HepG2 (cell line): ENCODE measurements at regions not wholly inside any gene's neighbourhood (a gene's known extent, or its start where the extent isn't known, plus 50 kb on each side); places are given as distances from the start of the nearest gene placed in this dataset.

Source experiments
- ATAC-seq: fragments of 200-7000 bp; cut with Tn5 transposase; 3 replicates; pipeline ENCODE4 v1.9.1; 2020; ENCODE audit warnings: mild to moderate bottlenecking, moderate library complexity
- BruUV-seq: library from RNA; stranded (reverse); fragments of 400-500 nt; replicated peaks from 2 replicates; lab custom pipeline; 2021; lab: Mats Ljungman, UMichigan
- CTCF ChIA-PET: fragments of 300-600 bp; formaldehyde crosslinking; extraction: SDS; loops from one replicate; lab custom pipeline; 2021; ENCODE audit warnings: low total read pairs, inconsistent platforms, low intra/inter-chr PET ratio; lab: Yijun Ruan, JAX
- POLR2A ChIA-PET: fragments of 350-600 bp; sonication (Branson Sonifier 250); formaldehyde crosslinking; loops from one replicate; lab custom pipeline; 2020; ENCODE audit warnings: antibody characterized with exemption, inconsistent platforms; lab: Yijun Ruan, JAX
- DNase-seq: peaks from one replicate; pipeline ENCODE4 v3.0.0-alpha.2; 2015; ENCODE audit warnings: low spot score
- FAIRE-seq: peaks from 3 replicates; lab custom pipeline; 2011; peaks lifted over from hg19 to GRCh38; lab: Jason Lieb, UNC
- H2AFZ ChIP-seq: one replicate; pipeline ENCODE4 v1.6.1; 2011; ENCODE audit warnings: low read length, inconsistent platforms
- H3K27ac ChIP-seq: fragments of 300-600 bp; 3 replicates; pipeline ENCODE4 v1.8.0; 2011; ENCODE audit warnings: mixed run types, mild to moderate bottlenecking, mixed read lengths, low read length, inconsistent platforms; ENCODE audit not compliant: insufficient read depth; ENCODE audit errors: extremely low read length
- H3K27me3 ChIP-seq, 2 experiments: fragments of 200-600 bp in 1 of 2; 2 replicates in 1 of 2; 3 replicates in 1 of 2; pipeline versions ENCODE4 v1.6.0 to v1.8.0; 2011; ENCODE audit warnings: low read length in 2 of 2, mild to moderate bottlenecking in 2 of 2, moderate library complexity in 2 of 2, inconsistent platforms in 1 of 2; ENCODE audit not compliant: insufficient read depth in 2 of 2, control insufficient read depth in 1 of 2
- H3K36me3 ChIP-seq, 2 experiments: fragments of 200-600 bp in 1 of 2; replicated peaks in 1 of 2; 2 replicates in 1 of 2; 3 replicates in 1 of 2; pipeline versions ENCODE4 v1.5.1 to v1.8.0; 2011; ENCODE audit warnings: low read length in 2 of 2, inconsistent platforms in 1 of 2; ENCODE audit not compliant: insufficient read depth in 2 of 2, control insufficient read depth in 1 of 2
- H3K4me1 ChIP-seq: 2 replicates; pipeline ENCODE4 v1.5.1; 2012; ENCODE audit warnings: low read length, inconsistent platforms; ENCODE audit not compliant: insufficient read depth
- H3K4me2 ChIP-seq: 2 replicates; pipeline ENCODE4 v1.6.0; 2011; ENCODE audit warnings: low read depth, low read length, inconsistent platforms
- H3K4me3 ChIP-seq, 3 experiments: fragments of 200-600 bp in 1 of 3; sonication (generic), shearing (Covaris generic) in 1 of 3; replicated peaks in 1 of 3; 2 replicates each; pipeline ENCODE4 v1.5.1; 2011 to 2016; ENCODE audit warnings: low read length in 3 of 3, inconsistent platforms in 2 of 3, low read depth in 2 of 3, mild to moderate bottlenecking in 2 of 3, control low read depth in 1 of 3, mixed read lengths in 1 of 3; ENCODE audit not compliant: insufficient read depth in 1 of 3
- H3K79me2 ChIP-seq: one replicate; pipeline ENCODE4 v1.6.1; 2011; ENCODE audit warnings: low read length, inconsistent platforms; ENCODE audit not compliant: insufficient read depth
- H3K9ac ChIP-seq: 2 replicates; pipeline ENCODE4 v1.6.0; 2011; ENCODE audit warnings: mild to moderate bottlenecking, low read depth, low read length, inconsistent platforms; ENCODE audit not compliant: insufficient read depth
- H3K9me3 ChIP-seq: 2 replicates; pipeline ENCODE4 v1.5.1; 2012; ENCODE audit warnings: mild to moderate bottlenecking, low read length
- H4K20me1 ChIP-seq: 2 replicates; pipeline ENCODE4 v1.6.0; 2011; ENCODE audit warnings: inconsistent platforms, mild to moderate bottlenecking, low read length, moderate library complexity; ENCODE audit not compliant: insufficient read depth
- ARHGAP35 ChIP-seq: sonication (generic); formaldehyde crosslinking; IDR thresholded peaks from 2 replicates; pipeline ENCODE4 v1.9.0; 2022; ENCODE audit warnings: mild to moderate bottlenecking, inconsistent platforms, moderate library complexity, missing genetic modification reagents, borderline replicate concordance
- EHMT2 ChIP-seq: fragments of 200-600 bp; sonication (generic); IDR thresholded peaks from 2 replicates; pipeline ENCODE4 v1.7.0; 2017; ENCODE audit warnings: antibody characterized with exemption, low read depth, low read length, borderline replicate concordance
- FOXP1 ChIP-seq, 2 experiments: fragments of 450-650 bp in 1 of 2; IDR thresholded peaks; 2 replicates each; pipeline ENCODE4 v1.6.1; 2017 to 2018; ENCODE audit warnings: antibody characterized with exemption in 1 of 2
- MAFK ChIP-seq, 2 experiments: IDR thresholded peaks in 1 of 2; conservative IDR thresholded peaks in 1 of 2; 2 replicates each; pipeline ENCODE4 v1.6.1; 2011; ENCODE audit warnings: improper control_type of control experiment in 2 of 2, low read length in 2 of 2
- PAWR ChIP-seq: sonication (generic); formaldehyde crosslinking; IDR thresholded peaks from 2 replicates; pipeline ENCODE4 v1.4.0; 2020; ENCODE audit warnings: missing genetic modification reagents, mild to moderate bottlenecking, borderline replicate concordance
- ZNF670 ChIP-seq: sonication (generic); formaldehyde crosslinking; IDR thresholded peaks from 2 replicates; pipeline ENCODE4 v1.8.0; 2022; ENCODE audit warnings: mild to moderate bottlenecking, missing genetic modification reagents, borderline replicate concordance
- ZNF7 ChIP-seq: IDR thresholded peaks from 2 replicates; pipeline ENCODE4 v1.6.1; 2016; ENCODE audit warnings: missing biosample characterization, missing genetic modification reagents
- in situ Hi-C: cut with HindIII; loops from 2 replicates; pipeline ENCODE4 v1.10.0; 2017; ENCODE audit warnings: low pct_unique_long_range_greater_than_20kb; ENCODE audit not compliant: extremely low pct_ligation_motif_present
- intact Hi-C: fragments of 100-400 bp; cut with micrococcal nuclease; formaldehyde crosslinking; loops from one replicate; pipeline ENCODE4 v1.10.0; 2022; ENCODE audit not compliant: unreplicated experiment
- TF ChIP-seq, protein P1 (sequence below): sonication (generic); formaldehyde crosslinking; IDR thresholded peaks from 2 replicates; pipeline ENCODE4 v1.9.0; 2021; ENCODE audit warnings: missing genetic modification reagents, mild to moderate bottlenecking, borderline replicate concordance
- TF ChIP-seq, protein P2 (sequence below): sonication (generic); formaldehyde crosslinking; IDR thresholded peaks from 2 replicates; pipeline ENCODE4 v1.8.1; 2023; ENCODE audit warnings: missing genetic modification reagents, inconsistent platforms, borderline replicate concordance
- TF ChIP-seq, protein P3 (sequence below): IDR thresholded peaks from 2 replicates; pipeline ENCODE4 v1.6.1; 2018; ENCODE audit warnings: missing genetic modification reagents

DNA sequence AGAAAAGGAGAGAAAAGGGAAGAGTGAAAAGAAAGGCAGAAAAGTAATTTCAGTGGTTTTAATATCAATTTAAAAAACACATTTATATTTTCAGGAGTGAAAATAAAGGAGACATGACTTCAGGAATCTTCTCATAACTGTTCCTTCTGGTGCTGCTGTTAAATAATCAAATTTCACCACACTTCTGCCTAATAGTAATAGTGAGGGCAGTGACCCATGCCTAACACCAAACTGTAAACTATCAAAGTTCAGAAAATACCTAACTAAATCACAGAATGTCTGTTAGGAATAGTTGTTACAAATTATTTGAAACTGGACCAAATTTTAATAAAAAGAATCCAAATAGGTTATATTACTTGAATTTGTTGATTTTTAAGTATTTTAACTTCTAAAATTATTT is 169.4 kb downstream of the RPL10L start:
- Histone ChIP-seq H3K9ac (no peak overlapping the region), H3K9me3 (peaks cover 6% of the 10 kb centered on the region), H3K27me3 (no peaks in the 10 kb centered on the region; a peak in 1 of 5 replicates), H3K4me1 (no peaks in the 10 kb centered on the region)
- ATAC-seq (no peak), FAIRE-seq (no peak)
- in situ Hi-C loops = no loop called here
- no TSS peak for BruUV-seq
- TF ChIP-seq ZNF7 (CRISPR knock-in tag) (no peak), EHMT2 (no peak), ZNF670 (CRISPR knock-in tag) (no peak), FOXP1 (IDR thresholded peaks at IDR 0.05) (no peak), FOXP1 (CRISPR knock-in tag; IDR thresholded peaks at IDR 0.05) (no peak), PAWR (no peak), MAFK (conservative IDR thresholded peaks at IDR 0.05 in 1 of 2, IDR thresholded peaks at IDR 0.05 in 1 of 2; ENCODE audit: low read length in 2 of 2) (no peak), ARHGAP35 (CRISPR knock-in tag) (no peak)
- TF ChIP-seq, protein P1, sequence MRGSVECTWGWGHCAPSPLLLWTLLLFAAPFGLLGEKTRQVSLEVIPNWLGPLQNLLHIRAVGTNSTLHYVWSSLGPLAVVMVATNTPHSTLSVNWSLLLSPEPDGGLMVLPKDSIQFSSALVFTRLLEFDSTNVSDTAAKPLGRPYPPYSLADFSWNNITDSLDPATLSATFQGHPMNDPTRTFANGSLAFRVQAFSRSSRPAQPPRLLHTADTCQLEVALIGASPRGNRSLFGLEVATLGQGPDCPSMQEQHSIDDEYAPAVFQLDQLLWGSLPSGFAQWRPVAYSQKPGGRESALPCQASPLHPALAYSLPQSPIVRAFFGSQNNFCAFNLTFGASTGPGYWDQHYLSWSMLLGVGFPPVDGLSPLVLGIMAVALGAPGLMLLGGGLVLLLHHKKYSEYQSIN (CRISPR knock-in tag) = no peak
- TF ChIP-seq, protein P2, sequence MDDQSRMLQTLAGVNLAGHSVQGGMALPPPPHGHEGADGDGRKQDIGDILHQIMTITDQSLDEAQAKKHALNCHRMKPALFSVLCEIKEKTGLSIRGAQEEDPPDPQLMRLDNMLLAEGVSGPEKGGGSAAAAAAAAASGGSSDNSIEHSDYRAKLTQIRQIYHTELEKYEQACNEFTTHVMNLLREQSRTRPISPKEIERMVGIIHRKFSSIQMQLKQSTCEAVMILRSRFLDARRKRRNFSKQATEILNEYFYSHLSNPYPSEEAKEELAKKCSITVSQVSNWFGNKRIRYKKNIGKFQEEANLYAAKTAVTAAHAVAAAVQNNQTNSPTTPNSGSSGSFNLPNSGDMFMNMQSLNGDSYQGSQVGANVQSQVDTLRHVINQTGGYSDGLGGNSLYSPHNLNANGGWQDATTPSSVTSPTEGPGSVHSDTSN (CRISPR knock-in tag) = no peak
- TF ChIP-seq, protein P3, sequence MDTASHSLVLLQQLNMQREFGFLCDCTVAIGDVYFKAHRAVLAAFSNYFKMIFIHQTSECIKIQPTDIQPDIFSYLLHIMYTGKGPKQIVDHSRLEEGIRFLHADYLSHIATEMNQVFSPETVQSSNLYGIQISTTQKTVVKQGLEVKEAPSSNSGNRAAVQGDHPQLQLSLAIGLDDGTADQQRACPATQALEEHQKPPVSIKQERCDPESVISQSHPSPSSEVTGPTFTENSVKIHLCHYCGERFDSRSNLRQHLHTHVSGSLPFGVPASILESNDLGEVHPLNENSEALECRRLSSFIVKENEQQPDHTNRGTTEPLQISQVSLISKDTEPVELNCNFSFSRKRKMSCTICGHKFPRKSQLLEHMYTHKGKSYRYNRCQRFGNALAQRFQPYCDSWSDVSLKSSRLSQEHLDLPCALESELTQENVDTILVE (CRISPR knock-in tag) = no peak
- TF ChIP-seq, all 625 proteins: peak for 0
- Histone ChIP-seq H3K79me2 (no peaks in the 10 kb centered on the region), H3K27ac (no peak overlapping the region), H2AFZ (no peak overlapping the region), H3K4me3 (no peak overlapping the region), H3K4me2 (no peak overlapping the region), H3K36me3 (no peaks in the 10 kb centered on the region), H4K20me1 (no peaks in the 10 kb centered on the region)
- intact Hi-C loops = no loop called here
- CTCF ChIA-PET = no interaction called here
- POLR2A ChIA-PET = no interaction called here
- no peak for DNase-seq
